SH-SY5Y (cell line): ENCODE measurements at regions not wholly inside any gene's neighbourhood (a gene's known extent, or its start where the extent isn't known, plus 50 kb on each side); places are given as distances from the start of the nearest gene placed in this dataset.

Experiments used
- GATA2 ChIP-seq: IDR thresholded peaks from 2 replicates; pipeline ENCODE4 v1.6.1; 2011; ENCODE audit warnings: mild to moderate bottlenecking, low read depth, low read length
- GATA3 ChIP-seq: IDR thresholded peaks from 2 replicates; pipeline ENCODE4 v1.6.1; 2011; ENCODE audit warnings: low read depth, mild to moderate bottlenecking, low read length, moderate library complexity

- TF ChIP-seq GATA2 (no peak), GATA3 (no peak)
Observed at GRCh38 chr2:111664275-111664850, 219.6 kb downstream of the ANAPC1 start.

- TF ChIP-seq GATA2 = no peak
- TF ChIP-seq GATA3 = no peak
Observed at GRCh38 chr2:111665011-111665410, 219.0 kb downstream of the ANAPC1 start.

DNA sequence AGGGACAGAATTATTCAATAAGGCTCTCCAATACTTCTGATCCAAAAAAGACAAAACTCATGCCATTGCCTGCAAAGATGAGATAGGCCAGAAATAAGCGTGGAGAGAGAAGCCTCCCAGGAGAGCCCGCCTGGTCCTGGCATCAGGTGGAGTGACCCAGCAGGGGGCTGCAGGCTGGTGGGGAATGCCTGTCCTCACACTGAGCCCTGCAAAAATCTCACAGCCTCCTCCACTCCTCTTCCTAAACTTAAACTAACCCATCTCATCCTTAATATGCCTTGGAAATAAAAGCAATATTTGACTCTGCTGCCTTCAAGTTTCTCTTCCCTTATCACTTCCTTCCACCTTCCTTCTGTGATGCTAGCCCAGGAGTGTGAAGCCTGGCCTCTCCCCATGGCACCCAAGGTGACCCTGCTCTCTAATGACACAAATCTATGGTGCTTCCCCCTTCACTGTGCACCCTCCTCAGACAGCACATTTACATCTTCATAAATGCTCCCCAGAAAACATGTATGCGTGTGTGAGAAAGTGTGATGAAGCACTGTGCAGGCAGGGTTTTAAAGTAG, 218.4 kb downstream of the ANAPC1 start:
- TF ChIP-seq GATA2 (no peak), GATA3 (no peak)

DNA sequence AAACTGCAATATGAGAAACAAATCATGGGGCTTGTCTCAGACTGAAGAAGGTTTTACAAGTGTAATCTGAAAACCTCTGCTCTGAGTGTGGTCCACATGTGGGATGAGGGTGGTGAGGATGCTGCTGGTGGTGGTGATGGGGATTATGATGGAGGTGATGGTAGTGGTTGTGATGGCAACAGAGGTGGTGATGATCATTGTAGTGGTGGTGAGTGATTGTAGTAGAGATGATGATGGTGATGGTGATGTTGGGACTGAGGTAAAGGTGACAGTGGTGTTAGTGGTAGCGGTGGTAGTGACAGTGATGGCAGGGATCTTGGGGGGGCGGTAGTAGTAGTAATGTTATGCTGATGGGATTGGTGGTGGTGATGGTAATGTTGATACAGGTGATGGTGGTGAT, 217.8 kb downstream of the ANAPC1 start:
- no peak for TF ChIP-seq GATA3
- TF ChIP-seq GATA2 = no peak

DNA sequence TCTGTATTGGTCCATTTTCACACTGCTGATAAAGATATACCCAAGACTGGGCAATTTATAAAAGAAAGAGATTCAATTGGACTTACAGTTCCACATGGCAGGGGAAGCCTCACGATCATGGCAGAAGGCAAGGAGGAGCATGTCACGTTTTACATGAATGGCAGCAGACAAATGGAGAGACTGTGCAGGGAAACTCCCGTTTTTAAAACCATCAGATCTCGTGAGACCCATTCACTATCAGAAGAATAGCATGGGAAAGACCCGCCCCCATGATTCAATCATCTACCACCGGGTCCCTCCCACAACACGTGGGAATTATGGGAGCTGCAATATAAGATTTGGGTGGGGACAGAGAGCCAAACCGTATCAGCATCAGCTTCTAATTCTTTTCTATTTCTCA, 217.0 kb downstream of the ANAPC1 start:
- TF ChIP-seq GATA2 (no peak), GATA3 (no peak)

- TF ChIP-seq GATA3 = no peak
- no peak for TF ChIP-seq GATA2
Observed at GRCh38 chr2:111667542-111668273, 216.3 kb downstream of the ANAPC1 start.

GRCh38 chr2:111668274-111668616, 215.7 kb downstream of the ANAPC1 start:
- TF ChIP-seq GATA3 (no peak), GATA2 (no peak)

DNA sequence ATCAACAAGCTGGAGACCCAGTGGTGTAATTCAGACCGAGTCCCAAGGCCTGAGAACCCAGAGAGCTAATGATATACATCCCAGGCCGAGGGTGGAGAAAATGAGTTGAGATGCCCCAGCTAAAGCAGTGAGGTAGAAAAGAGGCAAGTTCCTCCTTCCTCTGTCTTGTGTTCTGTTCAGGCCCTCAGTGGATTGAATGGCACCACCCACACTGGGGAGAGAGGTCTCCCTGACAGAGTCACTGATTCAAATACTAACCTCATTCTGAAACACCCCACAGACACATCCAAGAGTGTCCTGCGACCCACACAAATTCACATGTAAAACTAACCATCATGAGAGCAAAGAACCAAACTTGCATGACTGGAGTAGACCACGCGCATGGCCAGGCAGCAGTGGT, 215.3 kb downstream of the ANAPC1 start:
- TF ChIP-seq GATA3 (no peak), GATA2 (no peak)

DNA sequence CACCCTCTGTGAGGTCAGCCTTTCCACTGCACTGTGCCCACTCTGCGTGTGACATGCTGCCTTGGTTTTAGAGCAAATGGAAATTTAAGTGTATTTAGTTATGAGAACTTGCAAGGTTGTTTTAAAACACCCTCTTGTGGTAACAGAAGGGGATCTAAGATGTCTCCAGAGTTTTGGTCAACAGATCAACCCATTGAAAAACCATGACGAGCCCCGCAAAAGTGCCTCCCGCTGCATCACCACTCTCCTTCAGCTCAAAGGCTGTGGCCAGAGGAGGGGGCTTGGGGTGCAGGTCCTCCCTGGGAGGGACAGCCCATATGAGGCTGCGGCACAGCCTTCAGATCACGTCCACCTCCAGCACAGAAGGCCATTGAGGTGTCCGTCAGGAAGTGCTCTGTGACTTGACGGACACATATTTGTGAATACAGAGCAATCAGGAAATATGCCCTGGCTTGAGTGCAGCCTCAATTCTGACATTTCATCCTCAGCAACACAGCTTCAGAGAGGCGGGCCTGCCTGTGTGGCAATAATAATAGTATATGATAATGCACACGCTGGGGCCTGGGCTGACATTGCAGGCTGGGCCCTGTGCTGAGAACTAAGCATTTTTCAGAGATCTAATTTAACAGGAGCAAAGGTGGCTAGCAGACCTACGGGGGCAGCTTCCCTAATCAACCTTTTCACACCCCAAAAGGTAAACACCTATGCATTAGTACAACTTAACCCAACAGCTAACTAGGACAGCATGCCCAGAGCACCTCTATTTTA, 213.9 kb downstream of the ANAPC1 start:
- no peak for TF ChIP-seq GATA3
- TF ChIP-seq GATA2 = no peak

- TF ChIP-seq GATA3 (no peak), GATA2 (no peak)
Observed at GRCh38 chr2:111670776-111671175, 213.2 kb downstream of the ANAPC1 start.

DNA sequence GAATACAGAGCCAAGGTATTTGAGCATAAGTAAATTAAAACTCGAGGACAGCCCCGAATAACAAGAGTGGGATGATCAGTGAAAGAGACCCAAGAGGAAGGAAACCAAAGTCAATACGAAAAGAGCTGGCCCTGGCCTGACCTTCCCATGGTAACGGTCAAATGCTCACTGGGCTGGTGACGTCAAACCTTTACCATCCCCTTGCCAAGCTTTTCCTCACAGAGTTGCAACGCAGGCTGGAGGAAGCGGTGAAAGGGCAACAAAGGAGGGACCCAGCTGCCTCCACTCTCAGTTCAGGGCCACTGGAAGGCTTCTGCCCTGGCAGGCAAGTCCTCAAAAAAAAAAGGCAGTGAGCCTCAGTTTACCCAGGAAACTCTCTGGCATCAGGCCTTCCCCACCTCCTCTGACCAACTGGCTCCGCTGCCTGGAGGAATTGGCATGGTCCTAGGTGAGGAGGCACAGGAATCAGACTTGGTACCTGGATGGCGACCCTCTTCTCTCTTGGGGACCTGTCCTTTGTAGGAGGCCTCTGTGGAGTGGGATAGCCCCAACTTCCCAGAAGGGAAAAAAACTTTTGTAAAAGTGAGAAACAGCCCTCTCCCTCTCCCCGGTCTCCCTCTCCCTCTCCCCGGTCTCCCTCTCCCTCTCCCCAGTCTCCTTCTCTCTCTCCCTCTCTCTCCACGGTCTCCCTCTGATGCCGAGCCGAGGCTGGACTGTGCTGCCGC, 212.4 kb downstream of the ANAPC1 start:
- TF ChIP-seq GATA3 (no peak), GATA2 (no peak)

- TF ChIP-seq GATA2 = no peak
- no peak for TF ChIP-seq GATA3
Observed at GRCh38 chr2:111673526-111673925, 210.5 kb downstream of the ANAPC1 start.

DNA sequence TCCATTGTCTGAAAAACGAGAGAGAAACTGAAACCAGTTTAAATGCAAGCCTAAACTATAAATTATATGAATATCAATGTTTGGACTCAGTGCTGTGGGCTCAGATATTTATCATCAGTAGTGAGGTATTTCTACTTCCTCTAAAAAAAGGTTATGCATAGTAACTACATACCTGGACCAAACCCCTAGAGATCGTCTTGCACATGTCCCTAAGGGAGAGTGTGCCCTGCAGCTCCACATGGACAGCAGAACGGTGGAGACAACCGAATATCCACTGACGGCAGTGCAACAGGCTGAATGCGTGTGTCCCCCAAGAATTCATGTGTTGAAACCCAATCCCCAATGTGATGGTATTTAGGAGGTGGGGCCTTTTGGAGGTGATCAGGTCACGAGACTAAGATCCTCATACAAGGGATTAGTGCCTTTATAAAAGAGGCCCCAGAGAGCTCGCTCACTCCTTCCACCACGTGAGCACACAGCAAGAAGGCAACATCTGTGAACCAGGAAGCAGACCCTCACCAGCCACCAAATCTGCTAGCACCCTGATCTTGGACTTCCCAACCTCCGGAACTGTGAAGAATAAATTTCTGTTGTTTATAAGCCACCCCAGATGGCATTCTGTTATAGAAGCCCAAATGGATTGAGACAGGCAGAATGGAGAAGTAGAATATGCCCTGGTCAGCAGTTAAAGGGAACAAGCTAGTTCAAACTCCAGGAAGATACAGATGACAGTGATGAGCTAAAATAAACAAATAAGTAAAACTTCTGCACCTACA, 208.4 kb downstream of the ANAPC1 start:
- TF ChIP-seq GATA2 (no peak), GATA3 (no peak)

DNA sequence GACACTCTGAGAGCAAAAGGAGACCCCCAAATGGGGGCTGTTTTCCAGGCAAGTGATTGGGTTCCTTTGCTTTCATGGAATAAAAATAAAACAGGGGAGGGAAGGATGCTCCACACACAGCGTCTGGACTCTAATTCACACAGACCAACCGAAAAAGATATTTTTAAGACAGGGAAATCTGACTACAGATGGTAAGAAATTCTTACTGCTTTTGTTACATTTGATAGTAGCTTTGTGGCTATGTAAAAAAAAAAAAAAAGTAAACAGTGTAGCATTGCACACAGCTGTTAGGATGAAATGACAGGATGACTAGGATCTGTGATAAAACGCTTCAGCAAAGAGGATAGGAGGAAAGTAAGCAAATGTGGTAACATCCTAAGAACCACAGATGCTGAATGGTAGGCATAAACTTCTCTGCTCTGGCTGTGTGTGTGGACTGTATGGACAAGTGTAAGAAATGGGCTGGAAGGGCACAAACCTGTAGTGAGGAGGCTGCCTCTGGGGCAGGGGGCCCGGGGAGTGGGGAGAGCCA, 207.6 kb downstream of the ANAPC1 start:
- TF ChIP-seq GATA3 (no peak), GATA2 (no peak)
